Activated CD8-positive, alpha-beta T cell treated with anti-CD3 and anti-CD28 coated beads, Interleukin-2, amount 10 ng/mL, durations not matched to agents 7 days and 5 days (primary cell): ENCODE measurements at regions not wholly inside any gene's neighbourhood (a gene's known extent, or its start where the extent isn't known, plus 50 kb on each side); places are given as distances from the start of the nearest gene placed in this dataset.

ENCODE experiments used
- ATAC-seq: fragments of 150-1000 bp; cut with Tn5 transposase; one replicate; pipeline ENCODE4 v1.10.0; 2021; ENCODE audit warnings: moderate library complexity
- CTCF ChIA-PET: fragments of 350-600 bp; sonication (Branson Sonifier 250); formaldehyde crosslinking; loops from one replicate; lab custom pipeline; 2021; ENCODE audit warnings: antibody characterized with exemption; lab: Charles Lee
- POLR2A ChIA-PET: fragments of 350-600 bp; sonication (Branson Sonifier 250); formaldehyde crosslinking; loops from one replicate; lab custom pipeline; 2021; ENCODE audit warnings: antibody characterized with exemption; lab: Charles Lee
- DNase-seq: peaks from one replicate; pipeline ENCODE4 v3.0.0-alpha.2; 2020
- H3K27ac Mint-ChIP-seq: one replicate; pipeline ENCODE4 v1.8.0; 2021; ENCODE audit warnings: mild to moderate bottlenecking, mixed read lengths
- H3K27me3 Mint-ChIP-seq: one replicate; pipeline ENCODE4 v1.8.0; 2021; ENCODE audit warnings: low read depth, mixed read lengths
- H3K36me3 Mint-ChIP-seq: one replicate; pipeline ENCODE4 v1.8.0; 2021; ENCODE audit warnings: low read depth, mixed read lengths
- H3K4me1 Mint-ChIP-seq: one replicate; pipeline ENCODE4 v1.8.0; 2021; ENCODE audit warnings: low read depth, mixed read lengths
- H3K4me3 Mint-ChIP-seq: one replicate; pipeline ENCODE4 v1.8.0; 2021; ENCODE audit warnings: mild to moderate bottlenecking, mixed read lengths
- H3K9me3 Mint-ChIP-seq: one replicate; pipeline ENCODE4 v1.8.0; 2022; ENCODE audit warnings: mixed read lengths; ENCODE audit not compliant: insufficient read depth

DNA sequence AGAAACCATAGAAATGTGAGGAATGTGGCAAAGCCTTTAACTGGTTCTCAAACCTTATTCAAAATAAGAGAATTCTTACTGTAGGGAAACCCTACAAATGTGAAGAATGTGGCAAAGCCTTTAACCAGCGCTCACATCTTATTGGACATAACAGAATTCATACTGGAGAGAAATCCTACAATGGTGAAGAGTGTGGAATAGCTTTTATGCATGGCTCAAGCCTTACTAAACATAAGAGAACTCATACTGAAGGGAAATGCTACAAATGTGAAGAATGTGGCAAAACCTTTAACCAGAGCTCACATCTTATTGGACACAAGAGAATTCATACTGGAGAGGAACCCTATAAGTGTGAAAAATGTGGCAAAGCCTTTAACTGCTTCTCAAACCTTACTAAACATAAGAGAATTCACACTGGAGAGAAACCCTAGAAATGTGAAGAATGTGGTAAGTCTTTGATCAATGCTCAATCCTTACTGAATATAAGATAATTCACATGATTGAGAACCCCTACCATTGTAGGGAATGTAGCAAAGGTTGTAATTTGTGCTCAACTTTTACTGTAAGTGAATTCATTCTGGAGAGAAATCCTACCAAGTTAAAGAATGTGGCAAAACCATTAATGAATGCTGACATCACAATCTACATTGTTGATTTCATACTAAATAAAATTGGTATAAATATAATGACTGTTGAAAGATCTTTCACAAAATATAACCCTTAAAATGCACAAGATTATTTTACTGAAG lies 142.5 kb upstream of the ZNF479 start:
- ATAC-seq: no peak
- ChIA-PET CTCF (no interaction called here), POLR2A (no interaction called here)
- Mint-ChIP-seq H3K27me3 (no peaks in the 10 kb centered on the region), H3K9me3 (peaks cover 60% of the 10 kb centered on the region), H3K36me3 (no peaks in the 10 kb centered on the region), H3K4me1 (no peaks in the 10 kb centered on the region), H3K4me3 (no peak overlapping the region), H3K27ac (no peak overlapping the region)
- no peak for DNase-seq

DNA sequence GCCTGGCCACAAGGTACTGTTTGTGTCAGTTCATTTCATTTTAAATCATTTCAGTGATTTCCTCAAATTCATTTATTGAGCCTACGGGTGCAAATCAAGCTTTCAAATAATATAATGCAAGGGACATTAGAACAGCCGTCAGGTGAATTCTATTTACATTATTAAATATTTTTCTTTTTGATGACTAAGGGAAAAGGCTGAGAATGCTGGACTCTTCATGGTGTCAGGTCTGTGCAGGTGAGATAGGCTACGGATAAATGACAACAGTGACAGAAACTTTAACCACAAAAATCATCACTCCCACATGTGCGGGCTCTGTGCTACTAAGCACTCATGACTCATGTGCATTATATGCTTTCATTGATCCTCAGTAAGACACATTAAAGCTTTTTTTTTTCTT lies 149.2 kb upstream of the ZNF716 start:
- H3K36me3 Mint-ChIP-seq: no peaks in the 10 kb centered on the region
- H3K27me3 Mint-ChIP-seq: no peaks in the 10 kb centered on the region
- no peak overlapping the region for H3K4me3 Mint-ChIP-seq
- peaks cover 23% of the 10 kb centered on the region for H3K9me3 Mint-ChIP-seq
- H3K4me1 Mint-ChIP-seq: no peaks in the 10 kb centered on the region
- POLR2A ChIA-PET: no interaction called here
- no peak overlapping the region for H3K27ac Mint-ChIP-seq
- ATAC-seq (no peak), DNase-seq (no peak)
- CTCF ChIA-PET: no interaction called here

DNA sequence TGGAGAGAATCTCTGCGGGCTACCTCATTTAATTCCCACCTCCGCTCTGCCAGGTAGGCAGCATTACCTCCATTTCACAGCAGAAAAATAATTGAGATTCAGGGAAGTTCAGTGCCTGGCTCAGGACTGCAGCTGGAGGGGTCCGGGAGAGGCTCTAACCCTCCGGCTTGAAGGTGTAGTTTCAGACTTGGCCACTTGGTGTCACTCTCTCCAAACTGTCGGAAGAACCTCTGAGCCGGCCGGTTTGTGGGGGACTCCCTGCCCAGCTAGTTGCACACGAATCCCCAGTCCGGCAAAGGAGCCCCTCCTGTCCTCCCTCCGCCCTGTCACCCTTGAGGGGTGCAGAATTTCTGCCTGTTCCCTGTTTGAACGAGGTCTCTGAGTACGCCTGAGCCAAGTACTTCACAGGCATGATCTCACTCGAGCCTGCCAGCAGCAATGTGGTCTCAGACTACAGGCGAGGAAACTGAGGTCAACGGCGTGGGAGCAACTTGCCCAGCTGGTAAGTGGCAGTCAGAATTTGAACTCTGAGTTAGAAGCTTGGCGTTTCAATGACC lies 144.7 kb upstream of the ZNF716 start:
- ATAC-seq: no peak

DNA sequence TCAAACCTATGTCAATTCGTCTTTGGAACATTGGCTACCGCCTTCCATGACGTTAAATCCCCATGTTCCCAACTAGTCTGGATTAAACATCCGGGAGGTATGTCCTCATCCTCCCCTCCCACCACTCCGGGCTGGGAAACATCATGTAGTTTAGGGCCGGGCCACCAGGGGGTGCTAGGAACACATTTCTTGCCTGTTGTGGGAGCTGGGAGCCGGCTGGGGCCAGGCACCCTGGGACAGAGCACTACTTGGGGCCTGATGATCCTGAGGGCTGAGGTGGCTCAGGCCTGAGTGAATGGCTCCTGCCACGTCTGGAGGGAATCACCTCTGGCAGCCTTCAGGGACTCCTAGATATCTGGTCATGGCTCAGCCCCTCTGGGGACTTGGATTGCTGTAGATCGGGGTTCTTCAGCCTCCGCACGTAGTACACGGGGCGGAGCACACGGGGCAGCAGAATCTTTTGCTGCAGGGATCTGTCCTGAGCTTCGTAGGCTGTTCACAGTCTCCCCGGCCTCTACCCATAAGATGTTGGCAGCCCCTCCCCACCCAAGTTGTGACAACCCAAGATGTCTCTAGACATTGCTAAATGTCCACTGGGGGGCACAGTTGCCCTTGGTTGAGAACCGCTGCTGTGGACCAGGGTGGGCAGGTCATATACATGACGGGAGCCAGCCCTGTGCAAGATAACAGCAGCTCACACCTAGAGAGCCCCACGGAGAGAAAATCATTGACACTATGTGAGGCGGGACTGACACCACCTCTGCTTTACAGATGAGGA lies 141.2 kb upstream of the ZNF716 start:
- ChIA-PET POLR2A (no interaction called here), CTCF (no interaction called here)
- DNase-seq (no peak), ATAC-seq (no peak)
- no peaks in the 10 kb centered on the region for H3K4me1 Mint-ChIP-seq
- no peak overlapping the region for H3K27ac Mint-ChIP-seq
- no peak overlapping the region for H3K4me3 Mint-ChIP-seq
- no peaks in the 10 kb centered on the region for H3K27me3 Mint-ChIP-seq
- H3K9me3 Mint-ChIP-seq: peaks cover 19% of the 10 kb centered on the region
- H3K36me3 Mint-ChIP-seq: no peaks in the 10 kb centered on the region

More for the DNA sequence above, 144.7 kb upstream of the ZNF716 start:
- Mint-ChIP-seq H3K4me1 (no peaks in the 10 kb centered on the region), H3K36me3 (no peaks in the 10 kb centered on the region), H3K4me3 (no peak overlapping the region), H3K27me3 (no peaks in the 10 kb centered on the region), H3K9me3 (peaks cover 28% of the 10 kb centered on the region), H3K27ac (no peak overlapping the region)
- DNase-seq: no peak
- POLR2A ChIA-PET: no interaction called here
- CTCF ChIA-PET: no interaction called here

DNA sequence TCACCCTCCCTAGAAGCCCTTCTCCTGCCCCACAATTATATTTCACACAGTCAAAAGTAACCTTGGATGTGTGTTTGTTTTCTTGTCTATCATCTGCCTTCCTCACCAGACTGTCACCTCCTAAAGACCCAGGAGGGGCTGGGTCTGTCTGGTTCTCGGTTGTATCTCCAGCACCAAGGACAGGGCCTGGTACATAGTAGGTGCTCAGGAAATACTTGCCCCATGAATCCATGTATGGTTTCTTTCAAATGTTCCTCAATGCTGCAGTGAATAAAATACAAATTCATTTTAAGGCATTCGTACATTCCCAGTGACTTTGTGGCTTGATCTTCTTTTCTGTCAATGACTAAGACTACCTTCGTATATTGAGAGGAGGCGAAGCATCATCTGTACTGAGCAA lies 122.9 kb upstream of the ZNF716 start:
- no peak overlapping the region for H3K27ac Mint-ChIP-seq
- no peak for ATAC-seq
- H3K9me3 Mint-ChIP-seq: peaks cover 50% of the 10 kb centered on the region
- H3K36me3 Mint-ChIP-seq: no peaks in the 10 kb centered on the region
- H3K4me3 Mint-ChIP-seq: no peak overlapping the region
- H3K4me1 Mint-ChIP-seq: no peaks in the 10 kb centered on the region
- H3K27me3 Mint-ChIP-seq: no peaks in the 10 kb centered on the region
- POLR2A ChIA-PET: no interaction called here
- DNase-seq: no peak
- CTCF ChIA-PET: no interaction called here

DNA sequence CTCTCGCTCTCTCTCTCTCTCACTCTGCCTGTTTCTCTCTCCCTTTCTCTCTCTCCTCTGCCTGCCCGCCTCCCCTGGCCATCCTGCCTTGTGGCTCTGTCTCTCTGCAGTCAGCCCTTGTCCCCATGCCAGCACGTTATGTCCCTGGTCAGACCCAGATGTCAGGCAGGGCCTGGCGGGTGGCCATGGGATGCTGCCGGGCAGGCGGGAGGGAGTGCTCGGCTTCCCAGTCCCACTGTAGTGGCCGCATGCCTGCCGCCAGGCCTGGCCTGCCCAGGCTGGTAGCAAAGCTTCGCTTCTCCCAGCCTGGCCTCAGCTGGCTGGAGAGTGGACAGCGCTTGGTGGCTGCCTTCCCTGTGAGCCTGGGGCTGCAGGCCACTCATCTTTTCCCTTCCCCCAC lies 121.5 kb upstream of the ZNF716 start:
- Mint-ChIP-seq H3K4me1 (no peaks in the 10 kb centered on the region), H3K27me3 (no peaks in the 10 kb centered on the region), H3K27ac (no peak overlapping the region), H3K36me3 (no peaks in the 10 kb centered on the region), H3K9me3 (peaks cover 49% of the 10 kb centered on the region), H3K4me3 (no peak overlapping the region)
- CTCF ChIA-PET: no interaction called here
- POLR2A ChIA-PET: no interaction called here
- DNase-seq (no peak), ATAC-seq (no peak)

DNA sequence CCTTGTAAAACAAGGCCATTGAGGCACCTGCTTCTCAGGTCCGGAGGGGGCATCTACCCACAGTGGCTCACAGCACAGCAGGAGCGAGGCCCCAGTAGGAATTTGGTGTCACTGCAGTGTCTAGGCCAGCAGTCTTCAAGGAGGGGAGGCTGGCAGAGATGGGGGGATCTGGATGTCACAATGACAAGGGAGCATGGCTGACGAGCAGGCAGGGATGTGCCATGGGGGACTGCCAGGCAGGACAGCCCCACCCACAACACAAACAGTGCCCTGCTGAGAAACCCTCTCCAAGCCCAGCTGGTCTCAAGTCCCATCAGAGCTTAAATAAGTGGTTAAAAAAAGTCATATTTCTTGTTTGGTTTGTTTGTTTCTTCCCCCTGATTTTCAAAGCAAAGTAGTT lies 121.0 kb upstream of the ZNF716 start:
- CTCF ChIA-PET: no interaction called here
- H3K4me3 Mint-ChIP-seq: no peak overlapping the region
- no peaks in the 10 kb centered on the region for H3K4me1 Mint-ChIP-seq
- no peak overlapping the region for H3K27ac Mint-ChIP-seq
- POLR2A ChIA-PET: no interaction called here
- peaks cover 55% of the 10 kb centered on the region for H3K9me3 Mint-ChIP-seq
- DNase-seq (no peak), ATAC-seq (no peak)
- H3K27me3 Mint-ChIP-seq: no peaks in the 10 kb centered on the region
- no peaks in the 10 kb centered on the region for H3K36me3 Mint-ChIP-seq

DNA sequence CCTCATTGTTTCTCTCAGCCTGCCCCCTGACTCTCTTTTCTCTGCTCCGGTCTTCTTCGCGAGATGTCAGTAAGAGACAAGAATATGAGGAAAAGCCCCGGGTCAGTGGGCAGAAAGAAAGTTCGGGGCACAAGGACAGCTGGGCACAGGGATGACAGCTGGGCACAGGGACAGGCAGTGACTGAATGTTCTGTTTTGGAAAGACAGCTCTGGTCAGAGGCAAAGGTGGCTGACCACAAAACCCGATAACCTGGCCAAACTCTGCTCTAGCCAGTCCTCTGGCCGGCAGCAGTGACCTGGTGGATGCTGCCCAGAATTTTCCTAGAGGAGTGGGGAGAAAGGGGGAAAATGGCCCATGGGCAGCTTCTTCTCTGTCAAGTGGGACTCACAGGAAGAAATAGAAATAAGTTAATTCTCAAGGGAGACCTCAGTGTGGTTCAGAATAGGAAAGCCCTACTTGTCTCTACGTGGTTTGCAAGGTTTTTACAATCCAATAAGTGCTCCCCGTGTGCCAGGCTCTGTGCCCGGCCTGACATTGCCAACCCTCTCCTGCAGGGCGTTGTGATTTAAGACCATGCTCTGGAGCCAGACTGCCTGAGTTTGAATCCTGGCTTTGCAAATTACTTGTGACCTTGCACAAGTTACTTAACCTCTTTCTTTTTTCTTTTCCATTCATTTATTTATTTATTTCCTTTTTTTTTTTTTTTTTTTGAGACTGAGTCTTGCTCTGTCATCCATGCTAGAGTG lies 110.6 kb upstream of the ZNF716 start:
- H3K4me3 Mint-ChIP-seq: no peak overlapping the region
- no peak overlapping the region for H3K27ac Mint-ChIP-seq
- ChIA-PET POLR2A (no interaction called here), CTCF (no interaction called here)
- H3K4me1 Mint-ChIP-seq: no peaks in the 10 kb centered on the region
- no peaks in the 10 kb centered on the region for H3K36me3 Mint-ChIP-seq
- H3K27me3 Mint-ChIP-seq: no peaks in the 10 kb centered on the region
- ATAC-seq (no peak), DNase-seq (no peak)
- H3K9me3 Mint-ChIP-seq: peaks cover 32% of the 10 kb centered on the region

DNA sequence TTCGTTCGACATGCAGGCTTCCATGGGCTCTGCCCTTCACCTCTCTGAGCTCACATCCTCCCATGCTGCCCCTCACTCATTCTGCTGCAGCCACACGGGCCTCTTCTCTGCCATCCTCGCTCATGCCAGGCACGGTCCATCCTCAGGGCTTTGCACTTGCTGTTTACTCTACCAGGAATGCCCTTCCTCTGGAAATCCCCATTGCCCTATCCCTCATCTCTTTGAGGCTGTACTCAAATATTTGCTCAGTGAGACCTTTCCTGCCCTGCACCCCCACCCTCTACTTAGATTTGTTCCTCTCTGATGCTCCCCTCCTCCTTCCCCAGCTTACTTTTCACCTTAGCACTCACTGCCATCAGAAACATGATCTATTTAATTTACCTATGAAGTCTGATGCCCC lies 107.0 kb upstream of the ZNF716 start:
- peaks cover 39% of the 10 kb centered on the region for H3K9me3 Mint-ChIP-seq
- no peak for DNase-seq

DNA sequence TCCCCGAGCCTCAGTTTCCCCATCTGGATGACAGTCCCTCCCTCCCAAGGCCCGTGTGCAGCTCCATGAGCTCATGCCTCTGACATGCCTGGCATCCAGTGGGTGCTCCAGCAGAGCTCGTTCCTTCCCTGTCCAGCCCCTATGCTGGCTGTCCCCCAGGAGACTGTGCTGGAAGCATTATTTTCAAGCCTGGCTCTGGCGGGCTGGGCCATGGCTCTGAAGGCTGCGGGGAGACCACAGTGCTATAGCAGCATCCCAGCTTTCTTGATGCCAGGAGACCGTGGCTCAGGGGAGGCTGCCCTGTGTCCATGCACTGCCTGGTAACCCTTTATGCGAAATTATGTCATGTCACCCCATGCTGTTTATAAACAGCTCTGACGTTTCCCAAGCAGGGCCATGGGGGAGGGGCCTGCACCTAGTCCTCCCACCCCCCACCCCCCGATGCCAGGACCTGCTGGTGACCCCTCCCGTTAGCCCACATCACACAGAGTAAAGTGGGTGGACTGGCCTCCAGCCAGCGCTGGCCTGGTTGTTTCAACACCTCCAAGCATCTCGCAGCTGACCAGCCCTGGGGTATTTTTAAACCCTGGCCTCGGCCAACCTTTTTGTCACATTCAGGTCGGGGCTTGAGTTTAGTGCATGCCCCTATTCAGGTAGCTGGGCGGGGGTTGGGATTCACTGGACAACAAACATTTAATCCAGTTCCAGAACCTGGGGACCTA lies 105.9 kb upstream of the ZNF716 start:
- POLR2A ChIA-PET: no interaction called here
- ATAC-seq (no peak), DNase-seq (no peak)
- H3K9me3 Mint-ChIP-seq: peaks cover 37% of the 10 kb centered on the region
- no peak overlapping the region for H3K27ac Mint-ChIP-seq
- H3K36me3 Mint-ChIP-seq: peaks cover 4% of the 10 kb centered on the region
- H3K27me3 Mint-ChIP-seq: no peaks in the 10 kb centered on the region
- no peak overlapping the region for H3K4me3 Mint-ChIP-seq
- CTCF ChIA-PET: no interaction called here
- H3K4me1 Mint-ChIP-seq: no peaks in the 10 kb centered on the region

More for the DNA sequence above, 107.0 kb upstream of the ZNF716 start:
- CTCF ChIA-PET: no interaction called here
- no peak for ATAC-seq
- POLR2A ChIA-PET: no interaction called here
- Mint-ChIP-seq H3K27ac (no peak overlapping the region), H3K4me3 (no peak overlapping the region), H3K36me3 (peaks cover 4% of the 10 kb centered on the region), H3K4me1 (no peaks in the 10 kb centered on the region), H3K27me3 (no peaks in the 10 kb centered on the region)

DNA sequence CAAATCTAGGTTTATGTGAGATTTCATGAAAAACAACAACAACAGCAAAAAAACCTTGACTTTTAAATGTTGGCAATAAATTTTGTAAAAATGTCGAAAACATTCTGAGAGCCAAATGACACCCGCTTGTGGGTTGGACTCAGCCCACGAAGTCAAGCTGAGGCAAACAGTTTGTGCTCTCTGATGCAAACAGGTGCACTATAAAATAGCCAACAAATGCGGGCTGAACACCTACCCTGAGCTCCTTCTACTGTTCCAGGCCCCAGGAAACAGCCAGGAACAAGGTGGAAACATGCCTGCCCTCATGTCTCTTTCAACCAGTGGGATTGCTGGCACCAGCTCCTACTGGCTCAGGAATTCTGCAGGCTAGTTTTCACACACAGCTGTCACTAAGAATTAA lies 105.0 kb upstream of the ZNF716 start:
- H3K27ac Mint-ChIP-seq: no peak overlapping the region
- POLR2A ChIA-PET: no interaction called here
- ATAC-seq: no peak
- H3K9me3 Mint-ChIP-seq: peaks cover 32% of the 10 kb centered on the region
- no peak for DNase-seq
- CTCF ChIA-PET: no interaction called here
- H3K4me1 Mint-ChIP-seq: no peaks in the 10 kb centered on the region
- H3K36me3 Mint-ChIP-seq: peaks cover 4% of the 10 kb centered on the region
- no peaks in the 10 kb centered on the region for H3K27me3 Mint-ChIP-seq
- no peak overlapping the region for H3K4me3 Mint-ChIP-seq
